Fibroblast of skin of back (primary cell): ENCODE measurements at regions not wholly inside any gene's neighbourhood (a gene's known extent, or its start where the extent isn't known, plus 50 kb on each side); places are given as distances from the start of the nearest gene placed in this dataset.

Experiments used
- DNase-seq: peaks from one replicate; pipeline ENCODE4 v3.0.0-alpha.2; 2013

GRCh38 chr17:77756028-77756427 is 202.5 kb upstream of the TNRC6C start:
- no peak for DNase-seq

GRCh38 chr17:77756846-77757560 is 201.5 kb upstream of the TNRC6C start:
- DNase-seq = no peak

DNA sequence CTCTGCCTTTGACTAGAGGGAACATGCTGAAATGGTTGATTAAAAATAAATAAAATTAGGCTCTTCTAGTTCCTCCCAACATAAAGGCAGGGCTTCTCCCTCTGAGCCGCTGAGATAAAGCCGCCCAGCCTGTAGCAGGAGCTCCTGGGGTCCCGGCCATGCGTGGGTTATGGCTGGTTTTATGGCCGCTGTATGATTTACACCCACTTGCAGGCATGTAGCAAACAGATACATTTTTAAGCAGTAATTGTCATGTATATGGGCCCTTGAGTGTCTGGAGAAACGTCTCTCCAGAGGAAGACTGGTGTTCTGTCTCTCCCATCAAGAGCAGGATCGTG is 201.0 kb upstream of the TNRC6C start:
- DNase-seq = no peak

- no peak for DNase-seq
Measured at GRCh38 chr17:77763023-77763422, 195.5 kb upstream of the TNRC6C start.

- DNase-seq = no peak
Measured at GRCh38 chr17:77763575-77763974, 194.9 kb upstream of the TNRC6C start.

- no peak for DNase-seq
Measured at GRCh38 chr17:77765292-77765691, 193.2 kb upstream of the TNRC6C start.

- DNase-seq = no peak
Measured at GRCh38 chr17:77767148-77767547, 191.4 kb upstream of the TNRC6C start.

DNA sequence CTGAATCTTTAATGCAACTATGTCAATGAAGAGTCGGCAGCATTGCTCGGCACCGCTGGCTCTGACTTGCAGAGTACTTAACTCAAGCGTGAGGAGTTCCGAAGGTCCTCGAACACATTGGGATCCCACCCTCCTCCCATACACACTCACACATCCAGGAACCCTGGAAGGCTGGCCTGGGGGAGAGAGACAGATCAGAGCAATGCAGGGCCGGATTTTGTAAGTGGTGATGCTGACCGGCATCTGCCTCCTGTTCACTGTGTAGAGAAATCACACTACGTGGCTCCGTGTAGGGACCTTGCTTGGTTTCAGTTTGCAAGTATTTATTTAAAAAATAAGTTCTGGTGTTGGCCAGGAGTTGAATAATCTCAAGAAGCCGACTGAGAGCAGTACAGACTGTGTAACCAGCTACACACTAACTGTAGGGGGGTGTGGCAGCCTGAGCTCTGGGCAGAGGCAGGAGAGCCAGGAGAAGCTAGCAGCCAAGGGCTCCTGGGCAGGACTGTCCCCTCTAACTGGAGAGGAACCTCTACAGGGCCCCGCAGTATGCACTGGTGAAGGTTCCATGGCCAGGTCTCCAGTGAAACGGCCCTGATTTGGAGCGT is 190.2 kb upstream of the TNRC6C start:
- DNase-seq = no peak

- no peak for DNase-seq
Measured at GRCh38 chr17:77769215-77769614, 189.3 kb upstream of the TNRC6C start.

DNA sequence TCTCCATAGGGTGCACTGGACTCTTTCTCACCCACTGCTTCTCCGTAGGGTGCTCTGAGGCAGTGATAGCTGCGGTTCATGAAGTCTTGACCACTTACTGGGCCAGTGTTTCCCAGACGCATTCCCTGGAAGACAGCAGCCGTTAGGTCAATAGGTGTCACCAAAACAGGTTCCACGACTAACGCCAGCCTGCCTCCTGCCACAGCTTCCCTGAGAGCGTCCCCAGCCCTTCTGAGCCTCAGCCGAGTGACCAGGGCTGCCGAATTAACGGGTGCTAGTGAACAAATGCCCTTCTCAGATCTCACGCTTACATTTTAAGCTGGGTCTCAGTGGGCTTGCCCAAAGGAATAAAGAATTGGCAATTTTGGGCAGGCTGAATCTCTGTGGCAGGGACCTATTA is 188.7 kb upstream of the TNRC6C start:
- no peak for DNase-seq

- peak; percentile 80 for DNase-seq
Measured at GRCh38 chr17:77770331-77771105, 188.0 kb upstream of the TNRC6C start.

DNA sequence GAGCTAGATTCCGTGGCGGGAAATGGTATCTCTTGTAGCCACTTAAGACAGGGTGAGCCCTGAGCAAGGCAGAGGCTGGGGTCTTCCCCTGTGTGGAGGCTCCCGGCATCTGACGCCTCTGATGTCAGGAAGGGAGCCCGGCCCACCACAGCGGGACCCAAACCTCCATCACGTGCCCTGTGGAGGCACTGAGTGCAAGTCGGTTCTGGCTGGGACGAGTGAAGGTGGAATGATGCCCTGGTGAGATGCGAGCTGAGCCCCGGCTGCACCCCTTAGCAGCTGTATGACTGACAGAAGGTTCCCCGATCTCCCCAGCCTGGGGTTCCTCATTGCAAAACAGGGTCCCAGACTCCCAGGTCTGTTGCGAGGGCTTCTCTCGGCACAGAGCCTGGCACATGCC is 187.4 kb upstream of the TNRC6C start:
- no peak for DNase-seq

DNA sequence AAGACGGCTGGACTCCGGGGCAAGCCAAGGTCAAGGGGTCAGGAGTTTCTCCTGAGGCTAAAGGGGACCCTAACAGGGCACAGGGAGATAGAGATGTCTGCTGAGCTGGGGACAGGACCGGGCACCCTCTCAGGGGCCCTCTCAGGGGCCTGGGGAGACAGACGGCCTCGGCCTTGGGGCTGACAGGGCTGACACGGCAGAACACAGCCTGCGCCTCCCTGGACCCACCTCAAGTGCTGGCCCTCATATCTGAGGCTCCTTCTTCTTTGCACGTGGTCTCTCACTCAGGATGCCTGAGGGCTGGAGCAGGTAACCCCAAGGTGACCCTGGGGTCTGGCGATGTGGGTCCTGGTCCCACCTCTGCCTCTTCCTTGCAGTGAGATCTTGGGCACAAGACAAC is 186.9 kb upstream of the TNRC6C start:
- DNase-seq = no peak

- no peak for DNase-seq
Measured at GRCh38 chr17:77771998-77772397, 186.5 kb upstream of the TNRC6C start.

- DNase-seq = peak; percentile 69
Measured at GRCh38 chr17:77772461-77772897, 186.0 kb upstream of the TNRC6C start.

GRCh38 chr17:77772899-77773358 is 185.6 kb upstream of the TNRC6C start:
- DNase-seq = no peak

GRCh38 chr17:77774182-77774581 is 184.3 kb upstream of the TNRC6C start:
- no peak for DNase-seq

- DNase-seq = peak; percentile 26
Measured at GRCh38 chr17:77778636-77779489, 179.6 kb upstream of the TNRC6C start.

DNA sequence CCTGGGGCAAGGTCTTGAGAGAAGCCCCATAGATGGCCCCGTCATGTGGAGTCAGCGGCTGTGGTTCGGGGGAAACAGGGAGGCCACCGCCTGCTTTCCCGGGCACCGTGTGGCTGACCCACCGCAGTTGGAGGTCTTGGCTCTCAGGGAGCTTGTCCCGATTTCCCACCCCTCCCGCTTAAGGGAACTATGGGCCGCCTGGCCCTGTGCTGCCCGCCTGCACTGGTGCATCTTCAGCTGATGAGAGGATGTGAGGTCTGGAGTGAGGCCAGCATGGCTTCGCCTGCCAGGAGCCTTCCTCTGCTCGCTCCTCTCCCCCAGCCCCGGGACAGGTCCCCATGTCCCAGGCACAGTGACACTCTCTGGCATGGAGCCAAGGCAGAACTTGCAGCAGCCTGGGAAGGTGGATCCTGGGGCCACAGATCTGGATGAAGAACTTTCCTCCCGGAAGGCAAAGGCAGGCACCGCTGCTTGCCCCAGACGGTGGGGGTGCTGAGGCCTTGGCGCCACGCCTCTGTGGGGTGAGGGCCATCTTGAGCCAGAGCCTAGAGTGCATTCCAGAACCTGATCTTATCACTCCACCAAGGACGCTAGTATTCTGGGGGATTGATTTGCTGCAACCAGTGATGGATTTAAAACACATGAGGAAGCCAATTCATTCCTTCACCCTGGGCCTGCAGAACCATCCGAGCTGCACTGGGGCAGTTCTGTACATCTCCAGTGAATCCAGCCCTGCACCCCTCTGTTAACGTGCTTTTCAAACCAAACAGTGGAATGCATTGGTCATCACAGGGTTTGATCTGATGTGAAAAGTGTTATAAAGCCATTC is 178.6 kb upstream of the TNRC6C start:
- peak; percentile 54 for DNase-seq

GRCh38 chr17:77781536-77781935 is 177.0 kb upstream of the TNRC6C start:
- DNase-seq = no peak

DNA sequence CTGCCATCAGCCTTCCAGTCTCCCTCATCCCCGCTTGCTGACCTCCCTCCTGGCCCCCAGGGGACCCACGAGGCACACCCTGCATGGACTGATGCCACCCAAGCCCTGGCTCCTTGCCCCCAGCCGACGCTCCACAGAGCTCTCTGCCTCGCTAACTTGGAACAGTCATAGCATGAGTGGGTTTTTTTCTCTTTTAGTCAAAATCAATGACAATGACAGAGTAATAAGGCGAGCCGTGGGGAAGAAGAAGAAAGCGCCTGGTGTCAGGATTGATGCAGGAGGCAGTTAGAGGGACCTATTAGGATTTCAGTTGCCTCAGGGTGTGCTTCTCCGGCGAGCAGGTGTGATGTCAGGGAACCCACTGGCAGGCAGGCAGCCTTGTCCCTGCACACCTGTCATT is 176.3 kb upstream of the TNRC6C start:
- no peak for DNase-seq

- DNase-seq = no peak
Measured at GRCh38 chr17:77782611-77783010, 175.9 kb upstream of the TNRC6C start.
